GM21529 (cell line): ENCODE measurements at regions not wholly inside any gene's neighbourhood (a gene's known extent, or its start where the extent isn't known, plus 50 kb on each side); places are given as distances from the start of the nearest gene placed in this dataset.
"Not testable (repeated sequence)": the region's sequence is repeated elsewhere in the genome, so short reads cannot be mapped to it uniquely, and the experiment has no call there.

Experiments used
- ATAC-seq: cut with Tn5 transposase; IDR thresholded peaks from one replicate; pipeline ENCODE4 v1.9.1; 2021; ENCODE audit not compliant: unreplicated experiment

GRCh38 chr3:193040836-193041672 lies 123.4 kb upstream of the MB21D2 start:
- ATAC-seq, result no peak

DNA sequence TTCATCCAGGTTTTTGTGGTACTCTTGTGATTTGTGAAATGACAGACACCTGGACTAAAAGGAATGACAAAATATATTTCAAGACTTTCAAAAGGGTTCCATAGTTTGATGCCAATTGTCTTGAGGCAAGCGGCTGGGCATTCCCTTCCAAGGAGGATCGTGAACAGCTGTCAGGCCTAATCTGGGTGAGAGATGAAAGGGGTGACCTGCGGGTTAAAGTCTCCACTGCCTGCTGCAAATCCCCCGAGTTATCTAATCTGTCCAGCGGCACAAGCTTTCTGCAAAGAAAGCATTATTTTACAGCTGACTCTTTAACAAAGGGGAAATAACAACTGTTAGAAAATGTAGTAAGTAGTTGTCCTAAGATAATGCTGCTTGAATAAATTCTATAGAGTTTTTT lies 128.7 kb upstream of the MB21D2 start:
- no peak for ATAC-seq

GRCh38 chr3:193047461-193047860 lies 129.8 kb upstream of the MB21D2 start:
- not testable (repeated sequence) for ATAC-seq

GRCh38 chr3:193048127-193048526 lies 130.5 kb upstream of the MB21D2 start:
- ATAC-seq, result no peak

DNA sequence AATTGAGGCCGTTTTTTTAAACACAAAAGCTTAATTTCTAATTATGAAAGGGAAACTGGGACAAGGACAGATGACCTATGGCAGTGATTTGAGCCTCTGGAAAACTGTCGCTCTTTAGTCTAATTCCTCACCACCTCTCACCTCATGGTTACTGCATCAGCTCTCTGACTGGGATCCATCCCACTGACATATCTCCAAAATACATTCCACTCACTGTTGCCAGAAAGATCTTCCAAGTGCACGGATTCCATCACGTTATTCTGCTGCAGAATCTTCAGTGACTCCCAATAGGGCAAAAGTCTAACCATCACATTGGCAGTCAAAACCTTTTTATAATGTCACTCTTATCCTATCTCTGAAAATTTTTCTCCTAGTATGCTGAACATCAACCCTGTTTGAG lies 132.3 kb upstream of the MB21D2 start:
- no peak for ATAC-seq

- no peak for ATAC-seq
Observed at GRCh38 chr3:193051314-193051713, 133.7 kb upstream of the MB21D2 start.

- no peak for ATAC-seq
Observed at GRCh38 chr3:193052354-193053045, 134.8 kb upstream of the MB21D2 start.

DNA sequence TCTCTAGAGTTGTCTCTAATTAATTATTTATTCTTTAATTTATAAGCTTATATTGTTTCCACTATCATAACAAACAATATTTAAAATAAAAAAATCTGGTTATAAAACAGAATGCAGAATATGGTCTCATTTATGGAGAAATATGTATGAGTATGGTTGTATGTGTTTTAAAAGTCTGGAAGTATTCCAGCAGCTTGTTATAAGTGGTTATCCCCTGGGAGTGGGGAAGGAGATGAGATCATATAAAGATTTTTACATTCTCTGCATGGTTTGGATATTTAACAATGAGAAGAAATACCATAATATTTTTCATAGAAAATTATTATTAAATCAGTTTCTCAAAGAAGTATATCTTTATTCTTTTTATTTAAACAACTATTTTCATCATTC lies 135.4 kb upstream of the MB21D2 start:
- no peak for ATAC-seq

DNA sequence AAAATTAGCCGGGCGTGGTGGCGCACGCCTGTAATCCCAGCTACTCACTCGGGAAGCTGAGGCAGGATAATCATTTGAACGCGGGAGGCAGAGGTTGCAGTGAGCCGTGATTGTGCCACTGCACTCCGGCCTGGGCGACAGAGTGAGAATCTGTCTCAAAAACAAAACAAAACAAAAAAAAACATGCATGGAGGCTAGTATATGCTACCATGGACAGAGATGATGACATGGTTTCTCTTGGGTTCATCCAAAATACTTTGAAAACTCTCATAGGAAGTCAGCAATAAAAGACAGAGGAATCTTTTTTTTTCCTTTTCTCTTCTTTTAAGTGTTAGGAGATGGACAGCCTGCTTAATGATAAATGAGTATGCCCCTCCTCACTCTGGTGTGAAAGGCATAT lies 137.7 kb upstream of the MB21D2 start:
- no peak for ATAC-seq

- no peak for ATAC-seq
Observed at GRCh38 chr3:193057616-193058015, 140.0 kb upstream of the MB21D2 start.

DNA sequence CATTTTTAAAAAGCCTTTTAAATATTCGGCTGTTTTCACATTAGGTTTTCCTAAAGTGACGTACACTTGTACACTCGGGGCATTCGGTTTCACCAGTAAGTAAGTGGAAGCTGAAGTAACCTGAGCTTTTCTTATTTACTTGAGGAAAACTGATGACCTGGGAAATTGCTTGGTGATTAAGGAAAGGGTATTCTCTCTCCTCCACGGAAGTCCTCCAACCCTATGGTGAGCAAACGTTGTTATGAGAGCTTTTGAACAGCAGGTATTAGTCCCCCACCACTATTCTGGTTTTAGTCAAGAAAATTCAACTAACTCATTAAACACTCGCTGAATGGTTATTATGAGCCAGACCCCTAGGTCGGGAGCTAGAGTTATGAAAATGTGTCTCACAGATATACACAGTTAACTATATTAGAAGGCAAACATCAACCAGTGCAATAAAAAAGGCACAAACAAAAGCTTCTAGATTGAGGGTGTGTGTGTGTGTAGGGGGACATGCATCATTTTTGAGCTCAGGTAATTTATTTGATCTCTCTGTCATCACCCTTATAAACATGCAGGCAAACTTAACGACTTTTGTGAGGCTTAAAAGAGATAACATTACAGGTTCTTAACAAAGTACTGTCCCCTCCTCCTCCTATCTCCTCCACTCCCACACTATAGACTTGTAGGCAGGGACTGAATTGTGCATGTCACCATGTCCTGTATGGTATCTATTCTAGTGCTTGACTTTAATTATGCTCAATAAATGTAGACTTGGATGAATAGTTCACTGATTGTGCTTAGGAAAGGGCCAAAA lies 143.3 kb upstream of the MB21D2 start:
- no peak for ATAC-seq

DNA sequence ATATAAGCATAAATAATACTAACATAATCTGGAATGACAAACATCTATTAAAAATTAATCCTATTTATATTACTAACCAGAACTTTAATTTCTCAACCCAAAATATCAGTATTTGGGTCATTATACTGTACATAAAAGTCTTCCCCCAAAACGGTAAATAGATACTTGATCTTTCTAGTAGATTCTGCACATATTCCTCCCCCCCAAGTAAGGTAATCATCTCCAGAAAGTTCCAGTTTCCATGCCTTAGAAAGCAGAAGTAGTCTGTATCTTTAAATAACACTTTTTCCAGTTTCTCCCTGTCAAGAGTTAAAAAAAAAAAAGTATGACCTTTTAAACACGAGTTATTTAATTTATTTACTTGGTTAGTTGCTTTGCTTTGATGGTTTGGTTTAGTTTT lies 150.7 kb upstream of the MB21D2 start:
- no peak for ATAC-seq

- ATAC-seq, result not testable (repeated sequence)
Observed at GRCh38 chr3:193069732-193070131, 152.1 kb upstream of the MB21D2 start.

- ATAC-seq, result no peak
Observed at GRCh38 chr3:193078996-193079753, 161.5 kb upstream of the MB21D2 start.

DNA sequence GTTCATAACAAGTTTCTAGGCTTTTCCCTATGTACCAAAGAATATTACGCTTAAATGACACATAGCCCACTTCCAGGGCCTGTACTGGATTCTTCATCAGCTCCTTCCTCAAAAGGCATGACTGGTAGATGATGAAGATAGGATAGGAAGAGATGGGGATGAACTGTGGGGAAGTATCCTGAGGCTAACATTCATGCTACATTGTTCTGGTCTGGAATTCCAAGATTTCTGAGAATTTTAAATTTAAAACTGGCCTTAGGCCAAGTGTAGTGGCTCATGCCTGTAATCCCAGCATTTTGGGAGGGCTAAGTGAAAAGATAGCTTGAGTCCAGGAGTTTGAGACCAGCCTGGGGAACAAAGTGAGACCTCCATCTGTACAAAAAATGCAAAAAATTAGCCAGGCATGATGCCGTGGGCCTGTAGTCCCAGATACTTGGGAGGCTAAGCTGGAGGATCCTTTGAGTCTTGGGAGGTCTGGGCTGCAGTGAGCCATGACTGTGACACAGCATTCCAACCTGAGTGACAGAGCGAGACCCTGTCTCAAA lies 160.1 kb upstream of the PLAAT1 start:
- ATAC-seq, result no peak

DNA sequence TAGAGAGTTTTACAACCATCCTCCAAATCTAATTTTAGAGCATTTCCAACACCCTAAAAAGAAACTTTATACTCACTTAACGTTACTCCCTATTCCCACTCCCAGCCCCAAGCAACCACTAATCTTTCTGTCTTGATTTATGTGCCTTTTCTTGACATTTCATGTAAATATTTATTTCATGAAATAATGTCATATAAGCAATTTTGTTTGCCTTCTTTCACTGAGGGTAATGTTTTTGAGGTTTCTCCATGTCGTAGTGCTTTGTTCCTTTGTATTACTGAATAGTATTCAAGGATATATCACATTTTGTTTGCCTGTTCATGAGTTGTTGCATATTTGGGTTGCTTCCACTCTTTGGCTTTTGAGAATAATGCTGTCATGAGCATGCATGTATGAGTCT lies 155.4 kb upstream of the PLAAT1 start:
- ATAC-seq, result no peak

DNA sequence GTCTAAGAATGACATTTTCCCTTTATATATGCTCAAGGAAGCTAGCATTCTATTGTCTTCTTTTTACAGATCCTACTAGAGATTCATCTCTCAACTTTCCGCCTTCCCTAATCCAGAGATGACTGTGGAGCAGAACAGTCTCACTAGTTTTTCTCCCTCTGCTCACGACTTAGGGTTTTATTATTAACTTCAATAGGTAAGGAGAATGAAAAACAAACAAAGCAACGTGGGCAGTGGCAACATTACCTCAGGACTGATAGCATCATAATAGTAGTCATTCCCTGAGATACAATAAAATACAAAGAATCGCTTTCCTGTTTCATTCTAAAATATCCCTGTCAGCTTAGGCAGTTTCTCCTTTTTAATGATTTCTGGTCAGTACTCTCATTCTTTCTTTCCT lies 154.3 kb upstream of the PLAAT1 start:
- no peak for ATAC-seq

DNA sequence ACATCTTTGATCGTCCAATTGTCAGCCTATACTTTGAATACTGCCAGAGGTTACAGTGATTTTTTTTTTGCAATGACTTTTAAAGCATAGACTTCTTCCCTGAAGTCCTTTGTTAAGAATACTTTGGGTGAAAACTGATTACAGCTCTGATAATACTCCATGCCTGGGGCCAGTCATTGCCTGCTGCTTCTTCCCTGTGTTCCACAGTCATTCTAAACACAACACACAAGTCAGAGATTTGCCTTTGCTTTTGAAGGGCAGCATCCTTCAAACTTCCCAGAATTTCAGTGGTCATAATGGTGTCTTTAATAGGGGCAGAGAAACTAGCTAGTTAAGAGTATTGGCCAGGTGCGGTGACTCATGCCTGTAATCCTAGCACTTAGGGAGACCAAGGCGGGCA lies 153.7 kb upstream of the PLAAT1 start:
- no peak for ATAC-seq

DNA sequence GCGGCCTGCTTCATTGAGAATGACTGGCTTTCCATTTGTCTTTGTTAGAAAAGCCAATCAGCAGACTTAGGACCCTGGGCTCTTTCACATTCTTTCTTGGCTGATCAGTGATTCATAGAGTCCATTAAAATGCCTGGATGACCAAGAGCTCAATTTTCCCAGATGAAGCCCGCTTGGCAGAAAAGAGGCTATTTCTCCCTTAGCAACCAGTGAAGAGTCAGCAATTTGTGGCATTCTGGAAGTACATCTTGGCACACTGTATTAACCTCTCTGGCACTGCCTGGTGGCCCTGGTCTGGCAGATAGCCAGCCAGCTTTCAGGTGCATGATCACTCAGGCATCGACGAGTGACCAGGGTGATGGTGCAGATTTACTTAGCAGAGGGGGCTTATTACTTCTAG lies 145.7 kb upstream of the PLAAT1 start:
- ATAC-seq, result no peak

DNA sequence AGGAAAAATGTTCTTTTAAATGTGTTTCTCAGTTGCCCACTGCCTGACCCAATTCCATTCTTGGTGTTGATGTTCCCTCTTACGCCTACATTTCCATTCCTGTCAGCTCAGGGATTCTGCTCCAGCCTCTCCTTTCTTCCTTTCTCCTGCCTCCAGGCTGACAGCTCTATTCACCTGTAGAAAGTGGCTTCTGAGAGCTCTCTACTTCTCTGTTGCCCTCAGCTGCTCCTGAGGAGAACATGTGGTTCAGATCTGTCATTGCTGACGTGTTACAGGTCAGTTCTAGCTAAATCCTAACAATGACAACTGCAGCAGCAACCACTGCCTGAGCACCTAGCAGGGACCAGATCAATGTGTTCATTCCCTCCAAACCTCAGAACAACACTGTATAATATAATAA lies 144.9 kb upstream of the PLAAT1 start:
- ATAC-seq, result no peak
